Inferior parietal cortex (tissue), 1 donor: ENCODE measurements at regions not wholly inside any gene's neighbourhood (a gene's known extent, or its start where the extent isn't known, plus 50 kb on each side); places are given as distances from the start of the nearest gene placed in this dataset.
"Not testable (repeated sequence)": the region's sequence is repeated elsewhere in the genome, so short reads cannot be mapped to it uniquely, and the experiment has no call there.

ENCODE experiments used
- DNase-seq: peaks from one replicate; pipeline ENCODE4 v3.0.0-alpha.2; 2016; ENCODE audit errors: extremely low spot score

GRCh38 chr6:106884576-106884975 is 90.0 kb downstream of the CD24 start:
- DNase-seq: no peak

- no peak for DNase-seq
These were observed 90.7 kb downstream of the CD24 start for GRCh38 chr6:106883808-106884262.

- DNase-seq: no peak
These were observed 91.7 kb downstream of the CD24 start for GRCh38 chr6:106882601-106883518.

- DNase-seq: no peak
These were observed 92.4 kb downstream of the CD24 start for GRCh38 chr6:106882138-106882537.

- DNase-seq: no peak
These were observed 93.6 kb downstream of the CD24 start for GRCh38 chr6:106880952-106881351.

GRCh38 chr6:106875782-106876321 is 98.7 kb downstream of the CD24 start:
- no peak for DNase-seq

- no peak for DNase-seq
These were observed 100.0 kb downstream of the CD24 start for GRCh38 chr6:106874481-106874880.

- no peak for DNase-seq
These were observed 102.5 kb downstream of the CD24 start for GRCh38 chr6:106872049-106872448.

- DNase-seq: no peak
These were observed 103.5 kb downstream of the CD24 start for GRCh38 chr6:106870824-106871717.

GRCh38 chr6:106870069-106870468 is 104.5 kb downstream of the CD24 start:
- no peak for DNase-seq

GRCh38 chr6:106869203-106869602 is 105.3 kb downstream of the CD24 start:
- no peak for DNase-seq

- no peak for DNase-seq
These were observed 107.5 kb downstream of the CD24 start for GRCh38 chr6:106866875-106867658.

- DNase-seq: no peak
These were observed 111.7 kb downstream of the CD24 start for GRCh38 chr6:106862858-106863257.

GRCh38 chr6:106860940-106861339 is 113.6 kb downstream of the CD24 start:
- DNase-seq: no peak

GRCh38 chr6:106858653-106859092 is 115.9 kb downstream of the CD24 start:
- no peak for DNase-seq

GRCh38 chr6:106857771-106858652 is 116.5 kb downstream of the CD24 start:
- no peak for DNase-seq

GRCh38 chr6:106857310-106857709 is 117.2 kb downstream of the CD24 start:
- not testable (repeated sequence) for DNase-seq

GRCh38 chr6:106856227-106856874 is 118.2 kb downstream of the CD24 start:
- DNase-seq: peak; percentile 14

- no peak for DNase-seq
These were observed 119.4 kb downstream of the CD24 start for GRCh38 chr6:106855117-106855516.
